Glutamatergic neuron (in vitro differentiated cells): ENCODE measurements at regions not wholly inside any gene's neighbourhood (a gene's known extent, or its start where the extent isn't known, plus 50 kb on each side); places are given as distances from the start of the nearest gene placed in this dataset.

ENCODE experiments used
- DNase-seq: peaks from one replicate; pipeline ENCODE4 v3.0.0; 2022
- H3K27ac Mint-ChIP-seq: one replicate; pipeline ENCODE4 v1.8.0; 2020; ENCODE audit warnings: mild to moderate bottlenecking, mixed read lengths, inconsistent platforms; ENCODE audit not compliant: unreplicated experiment
- H3K27me3 Mint-ChIP-seq: one replicate; pipeline ENCODE4 v1.8.0; 2020; ENCODE audit warnings: mild to moderate bottlenecking, moderate library complexity, mixed read lengths, inconsistent platforms; ENCODE audit not compliant: unreplicated experiment
- H3K36me3 Mint-ChIP-seq: one replicate; pipeline ENCODE4 v1.8.0; 2020; ENCODE audit warnings: mild to moderate bottlenecking, mixed read lengths, inconsistent platforms; ENCODE audit not compliant: unreplicated experiment
- H3K4me1 Mint-ChIP-seq: one replicate; pipeline ENCODE4 v1.8.0; 2020; ENCODE audit warnings: mild to moderate bottlenecking, low read depth, mixed read lengths, inconsistent platforms; ENCODE audit not compliant: unreplicated experiment
- H3K4me3 Mint-ChIP-seq: one replicate; pipeline ENCODE4 v1.8.0; 2020; ENCODE audit warnings: mild to moderate bottlenecking, mixed read lengths, inconsistent platforms; ENCODE audit not compliant: unreplicated experiment
- H3K9me3 Mint-ChIP-seq: one replicate; pipeline ENCODE4 v1.8.0; 2020; ENCODE audit warnings: mild to moderate bottlenecking, moderate library complexity, mixed read lengths, inconsistent platforms; ENCODE audit not compliant: unreplicated experiment
- CTCF ChIP-seq: fragments of 200-600 bp; sonication (generic); IDR thresholded peaks from one replicate; pipeline ENCODE4 v1.5.0; 2021; ENCODE audit not compliant: partially characterized antibody, unreplicated experiment

GRCh38 chr11:119892311-119892808, 163.4 kb upstream of the NECTIN1 start:
- Mint-ChIP-seq H3K27ac (peak overlapping the region; percentile 38), H3K27me3 (peaks cover 6% of the 10 kb centered on the region), H3K9me3 (peaks cover 3% of the 10 kb centered on the region), H3K36me3 (no peaks in the 10 kb centered on the region), H3K4me3 (no peak overlapping the region), H3K4me1 (peaks cover 29% of the 10 kb centered on the region)
- TF ChIP-seq CTCF = no peak
- DNase-seq = no peak

GRCh38 chr11:119891055-119891768, 162.2 kb upstream of the NECTIN1 start:
- DNase-seq = no peak
- no peak for TF ChIP-seq CTCF
- Mint-ChIP-seq H3K4me3 (peak overlapping the region; percentile 10), H3K36me3 (no peaks in the 10 kb centered on the region), H3K4me1 (peaks cover 29% of the 10 kb centered on the region), H3K27ac (no peak overlapping the region), H3K27me3 (peaks cover 3% of the 10 kb centered on the region), H3K9me3 (peaks cover 3% of the 10 kb centered on the region)

- peaks cover 3% of the 10 kb centered on the region for H3K27me3 Mint-ChIP-seq
- H3K4me1 Mint-ChIP-seq = peaks cover 29% of the 10 kb centered on the region
- H3K9me3 Mint-ChIP-seq = peaks cover 3% of the 10 kb centered on the region
- no peak for TF ChIP-seq CTCF
- H3K36me3 Mint-ChIP-seq = no peaks in the 10 kb centered on the region
- H3K4me3 Mint-ChIP-seq = no peak overlapping the region
- DNase-seq = no peak
- H3K27ac Mint-ChIP-seq = no peak overlapping the region
Measured at GRCh38 chr11:119890466-119890865, 161.5 kb upstream of the NECTIN1 start.

GRCh38 chr11:119889728-119890280, 160.8 kb upstream of the NECTIN1 start:
- H3K4me1 Mint-ChIP-seq = peaks cover 29% of the 10 kb centered on the region
- H3K27me3 Mint-ChIP-seq = peaks cover 3% of the 10 kb centered on the region
- H3K36me3 Mint-ChIP-seq = no peaks in the 10 kb centered on the region
- no peak for TF ChIP-seq CTCF
- H3K4me3 Mint-ChIP-seq = no peak overlapping the region
- H3K27ac Mint-ChIP-seq = no peak overlapping the region
- no peak for DNase-seq
- H3K9me3 Mint-ChIP-seq = peaks cover 3% of the 10 kb centered on the region

GRCh38 chr11:119889111-119889510, 160.1 kb upstream of the NECTIN1 start:
- TF ChIP-seq CTCF = no peak
- H3K4me1 Mint-ChIP-seq = peaks cover 29% of the 10 kb centered on the region
- peaks cover 6% of the 10 kb centered on the region for H3K27me3 Mint-ChIP-seq
- H3K36me3 Mint-ChIP-seq = no peaks in the 10 kb centered on the region
- no peak for DNase-seq
- H3K4me3 Mint-ChIP-seq = no peak overlapping the region
- H3K27ac Mint-ChIP-seq = peak overlapping the region; percentile 14
- H3K9me3 Mint-ChIP-seq = peaks cover 4% of the 10 kb centered on the region
